Mesenchymal stem cell (in vitro differentiated cells and primary cell): ENCODE measurements at regions not wholly inside any gene's neighbourhood (a gene's known extent, or its start where the extent isn't known, plus 50 kb on each side); places are given as distances from the start of the nearest gene placed in this dataset.

ENCODE experiments used
- DNase-seq: peaks from one replicate; pipeline ENCODE4 v3.0.0-alpha.2; 2013
- H2AFZ ChIP-seq: one replicate; pipeline ENCODE4 v1.6.1; 2013; ENCODE audit warnings: low read depth, mild to moderate bottlenecking, control low read depth, inconsistent platforms, low read length, moderate library complexity
- H2AK5ac ChIP-seq: 2 replicates; pipeline ENCODE4 v1.6.1; 2013; ENCODE audit warnings: low read length, moderate library complexity, mild to moderate bottlenecking, inconsistent platforms; ENCODE audit not compliant: severe bottlenecking
- H2BK120ac ChIP-seq: one replicate; pipeline ENCODE4 v1.6.1; 2013; ENCODE audit warnings: low read depth, mild to moderate bottlenecking, inconsistent platforms, low read length, moderate library complexity
- H2BK12ac ChIP-seq, 2 experiments: one replicate each; pipeline ENCODE4 v1.6.1; 2013; ENCODE audit warnings: inconsistent platforms in 2 of 2, low read length in 2 of 2, mild to moderate bottlenecking in 2 of 2, moderate library complexity in 2 of 2, control low read depth in 1 of 2
- H2BK15ac ChIP-seq: one replicate; pipeline ENCODE4 v1.6.1; 2013; ENCODE audit warnings: mild to moderate bottlenecking, low read depth, inconsistent platforms; ENCODE audit not compliant: poor library complexity, severe bottlenecking
- H2BK5ac ChIP-seq: 2 replicates; pipeline ENCODE4 v1.6.1; 2013; ENCODE audit warnings: low read depth, mild to moderate bottlenecking, low read length, control low read depth, inconsistent platforms; ENCODE audit not compliant: poor library complexity, severe bottlenecking
- H3K14ac ChIP-seq, 2 experiments: one replicate each; pipeline ENCODE4 v1.6.1; 2013; ENCODE audit warnings: inconsistent platforms in 2 of 2, low read length in 2 of 2, control low read depth in 1 of 2, mild to moderate bottlenecking in 1 of 2, moderate library complexity in 1 of 2
- H3K18ac ChIP-seq, 2 experiments: one replicate each; pipeline ENCODE4 v1.6.1; 2013; ENCODE audit warnings: inconsistent platforms in 2 of 2, low read length in 2 of 2, control low read depth in 1 of 2, low read depth in 1 of 2, mild to moderate bottlenecking in 1 of 2
- H3K23ac ChIP-seq, 2 experiments: one replicate each; pipeline ENCODE4 v1.6.1; 2013; ENCODE audit warnings: inconsistent platforms in 2 of 2, low read length in 2 of 2, mild to moderate bottlenecking in 2 of 2, moderate library complexity in 2 of 2, control low read depth in 1 of 2
- H3K27ac ChIP-seq: 2 replicates; pipeline ENCODE4 v1.5.1; 2013; ENCODE audit warnings: mild to moderate bottlenecking, moderate library complexity, low read length, control low read depth, inconsistent platforms; ENCODE audit not compliant: poor library complexity, severe bottlenecking
- H3K27me3 ChIP-seq, 2 experiments: 2 replicates each; pipeline versions ENCODE4 v1.6.1 to v1.7.0; 2013; ENCODE audit warnings: low read length in 2 of 2, mild to moderate bottlenecking in 2 of 2, moderate library complexity in 2 of 2, control low read depth in 1 of 2, inconsistent platforms in 1 of 2; ENCODE audit not compliant: control insufficient read depth in 1 of 2, insufficient read depth in 1 of 2
- H3K36me3 ChIP-seq, 2 experiments: 2 replicates each; pipeline versions ENCODE4 v1.6.1 to v1.7.0; 2013; ENCODE audit warnings: low read length in 2 of 2, control low read depth in 1 of 2, inconsistent platforms in 1 of 2, low read depth in 1 of 2, mild to moderate bottlenecking in 1 of 2; ENCODE audit not compliant: insufficient read depth in 2 of 2, control insufficient read depth in 1 of 2
- H3K4ac ChIP-seq, 2 experiments: one replicate each; pipeline ENCODE4 v1.6.1; 2013; ENCODE audit warnings: inconsistent platforms in 2 of 2, low read length in 2 of 2, mild to moderate bottlenecking in 2 of 2, moderate library complexity in 2 of 2, control low read depth in 1 of 2, low read depth in 1 of 2
- H3K4me1 ChIP-seq: 2 replicates; pipeline ENCODE4 v1.6.1; 2013; ENCODE audit warnings: low read depth, low read length, control low read depth; ENCODE audit not compliant: control insufficient read depth, insufficient read depth
- H3K4me2 ChIP-seq: 2 replicates; pipeline ENCODE4 v1.6.1; 2013; ENCODE audit warnings: low read length, mild to moderate bottlenecking, inconsistent platforms; ENCODE audit not compliant: poor library complexity, severe bottlenecking
- H3K4me3 ChIP-seq, 2 experiments: 2 replicates each; pipeline versions ENCODE4 v1.5.1 to v1.7.0; 2013; ENCODE audit warnings: low read length in 2 of 2, mild to moderate bottlenecking in 2 of 2, control low read depth in 1 of 2, low read depth in 1 of 2; ENCODE audit not compliant: insufficient read depth in 1 of 2
- H3K79me1 ChIP-seq: replicated peaks from 2 replicates; pipeline ENCODE4 v1.6.1; 2013; ENCODE audit warnings: mild to moderate bottlenecking, control low read depth, low read length, inconsistent platforms; ENCODE audit not compliant: poor library complexity, severe bottlenecking
- H3K9ac ChIP-seq: 2 replicates; pipeline ENCODE4 v1.7.0; 2013; ENCODE audit warnings: mild to moderate bottlenecking, low read length, moderate library complexity
- H3K9me3 ChIP-seq: 2 replicates; pipeline ENCODE4 v1.7.0; 2013; ENCODE audit warnings: mild to moderate bottlenecking, low read length; ENCODE audit not compliant: control insufficient read depth
- H4K8ac ChIP-seq: one replicate; pipeline ENCODE4 v1.6.1; 2013; ENCODE audit warnings: inconsistent platforms, mild to moderate bottlenecking, low read length, moderate library complexity
- H4K91ac ChIP-seq: one replicate; pipeline ENCODE4 v1.6.1; 2013; ENCODE audit warnings: mild to moderate bottlenecking, low read length, inconsistent platforms
- WGBS: methylation state at CpG from one replicate; pipeline ENCODE4 v1.1.7; 2013; ENCODE audit warnings: mixed read lengths; 5-methylcytosine and 5-hydroxymethylcytosine counted together

DNA sequence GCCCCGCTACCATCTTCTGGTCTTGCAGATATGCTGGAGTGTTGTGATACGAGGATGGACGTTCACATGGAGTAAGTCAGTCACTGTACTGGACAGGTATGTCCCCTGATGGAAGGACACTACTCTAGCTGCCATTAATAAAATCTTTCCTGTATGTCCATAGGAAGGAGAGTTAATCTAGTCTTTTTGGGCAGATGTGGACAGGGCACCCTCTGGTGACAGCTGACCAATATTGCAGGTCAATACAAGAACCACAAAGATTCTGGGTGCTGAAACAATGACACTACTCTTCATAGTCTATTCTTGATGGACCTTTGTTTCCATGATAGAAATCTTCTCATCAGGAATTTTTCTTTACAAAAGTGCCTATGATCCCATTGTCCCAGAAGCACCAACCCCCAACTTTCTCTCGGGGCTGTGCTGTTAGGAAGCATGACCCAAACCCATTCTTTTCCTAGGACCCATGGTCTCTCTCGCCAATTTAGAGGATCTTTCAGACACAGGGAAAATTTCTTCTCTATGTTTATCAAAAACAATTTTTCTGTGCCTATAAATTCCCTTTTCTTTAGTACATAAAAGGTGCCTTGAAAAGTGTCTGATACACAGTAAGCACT lies 376.9 kb downstream of the DTWD2 start:
- no peak overlapping the region for H3K9ac ChIP-seq
- H3K36me3 ChIP-seq = no peaks in the 10 kb centered on the region
- no peak overlapping the region for H2BK120ac ChIP-seq
- H3K27ac ChIP-seq = no peak overlapping the region
- no peak overlapping the region for H2BK5ac ChIP-seq
- no peak overlapping the region for H3K4me2 ChIP-seq
- peak; percentile 23 for DNase-seq
- H4K8ac ChIP-seq = no peak overlapping the region
- H3K4ac ChIP-seq = no peak overlapping the region
- no peaks in the 10 kb centered on the region for H3K79me1 ChIP-seq
- H2BK12ac ChIP-seq = no peak overlapping the region
- H3K27me3 ChIP-seq = no peaks in the 10 kb centered on the region
- no peak overlapping the region for H3K14ac ChIP-seq
- no peak overlapping the region for H2BK15ac ChIP-seq
- no peak overlapping the region for H3K23ac ChIP-seq
- peaks cover 2% of the 10 kb centered on the region for H3K4me1 ChIP-seq
- no peak overlapping the region for H2AFZ ChIP-seq
- no peak overlapping the region for H2AK5ac ChIP-seq
- no peak overlapping the region for H4K91ac ChIP-seq
- H3K4me3 ChIP-seq = no peak overlapping the region
- no peaks in the 10 kb centered on the region for H3K9me3 ChIP-seq
- no peak overlapping the region for H3K18ac ChIP-seq
- WGBS = 73% methylated on average over 4 of the region's 5 CpGs

DNA sequence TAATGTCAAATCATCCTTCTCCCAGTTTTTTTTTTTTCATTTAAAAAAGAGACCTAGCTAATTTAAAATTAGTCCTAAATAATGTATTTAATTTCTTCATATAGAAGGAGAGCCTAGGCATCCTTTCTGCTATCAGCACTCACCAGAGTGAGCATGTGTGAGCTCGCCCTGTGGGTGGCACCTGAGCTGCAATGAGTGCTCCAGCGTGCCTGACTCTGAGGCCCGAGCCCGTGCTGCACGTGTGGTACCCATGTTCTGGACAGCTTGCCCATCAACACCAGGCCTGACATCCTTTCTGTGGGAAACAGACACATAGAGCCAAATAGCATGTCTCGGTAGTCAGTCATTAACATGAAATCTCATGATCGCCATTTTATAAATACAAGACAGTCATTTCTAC lies 381.4 kb downstream of the DTWD2 start:
- Histone ChIP-seq H3K9ac (no peak overlapping the region), H2BK15ac (no peak overlapping the region), H3K14ac (peak overlapping the region in 1 of 2 experiments; percentile 87), H3K4me1 (peaks cover 2% of the 10 kb centered on the region), H4K91ac (no peak overlapping the region), H3K4me2 (no peak overlapping the region), H3K4me3 (no peak overlapping the region), H2AFZ (no peak overlapping the region), H2BK12ac (no peak overlapping the region), H3K27me3 (no peaks in the 10 kb centered on the region), H3K4ac (no peak overlapping the region), H3K23ac (no peak overlapping the region), H2AK5ac (no peak overlapping the region), H2BK5ac (no peak overlapping the region), H4K8ac (peak overlapping the region; percentile 52), H3K9me3 (no peaks in the 10 kb centered on the region), H3K36me3 (no peaks in the 10 kb centered on the region), H3K18ac (no peak overlapping the region), H2BK120ac (no peak overlapping the region), H3K79me1 (no peaks in the 10 kb centered on the region), H3K27ac (no peak overlapping the region)
- no peak for DNase-seq
- WGBS = 93% methylated on average over 6 of the region's 7 CpGs

DNA sequence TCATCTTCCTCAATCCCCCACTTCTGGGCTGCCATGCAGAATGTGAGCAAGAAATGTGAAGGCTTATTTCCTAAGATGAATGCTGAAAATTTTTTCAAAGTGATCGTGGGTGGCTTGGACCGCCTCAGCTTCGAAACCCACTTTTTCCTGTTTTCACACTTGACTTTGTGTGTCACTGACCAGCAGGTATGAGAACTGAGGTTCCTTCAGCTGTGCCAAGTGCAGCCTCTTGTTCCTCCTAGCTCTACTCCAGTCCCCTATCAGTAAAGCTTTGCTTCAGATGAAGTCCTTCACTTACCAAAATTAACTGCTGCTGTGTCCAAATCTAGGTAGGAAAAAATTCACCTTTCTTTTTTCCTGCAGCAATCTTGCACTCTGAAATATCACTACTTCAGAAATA lies 382.6 kb downstream of the DTWD2 start:
- no peak overlapping the region for H3K4ac ChIP-seq
- no peak overlapping the region for H2BK120ac ChIP-seq
- H2BK5ac ChIP-seq = no peak overlapping the region
- no peak overlapping the region for H3K27ac ChIP-seq
- 82% methylated on average over 3 of the region's 3 CpGs for WGBS
- no peak overlapping the region for H3K4me3 ChIP-seq
- no peak overlapping the region for H3K23ac ChIP-seq
- no peak overlapping the region for H4K91ac ChIP-seq
- no peaks in the 10 kb centered on the region for H3K27me3 ChIP-seq
- no peak overlapping the region for H2AFZ ChIP-seq
- no peak overlapping the region for H2AK5ac ChIP-seq
- H3K4me1 ChIP-seq = peaks cover 2% of the 10 kb centered on the region
- no peak overlapping the region for H2BK12ac ChIP-seq
- no peak overlapping the region for H3K4me2 ChIP-seq
- H3K9ac ChIP-seq = no peak overlapping the region
- no peaks in the 10 kb centered on the region for H3K79me1 ChIP-seq
- H3K18ac ChIP-seq = peak overlapping the region in 1 of 2 experiments; percentile 40
- no peak overlapping the region for H3K14ac ChIP-seq
- DNase-seq = no peak
- no peaks in the 10 kb centered on the region for H3K36me3 ChIP-seq
- H4K8ac ChIP-seq = no peak overlapping the region
- no peak overlapping the region for H2BK15ac ChIP-seq
- H3K9me3 ChIP-seq = no peaks in the 10 kb centered on the region

DNA sequence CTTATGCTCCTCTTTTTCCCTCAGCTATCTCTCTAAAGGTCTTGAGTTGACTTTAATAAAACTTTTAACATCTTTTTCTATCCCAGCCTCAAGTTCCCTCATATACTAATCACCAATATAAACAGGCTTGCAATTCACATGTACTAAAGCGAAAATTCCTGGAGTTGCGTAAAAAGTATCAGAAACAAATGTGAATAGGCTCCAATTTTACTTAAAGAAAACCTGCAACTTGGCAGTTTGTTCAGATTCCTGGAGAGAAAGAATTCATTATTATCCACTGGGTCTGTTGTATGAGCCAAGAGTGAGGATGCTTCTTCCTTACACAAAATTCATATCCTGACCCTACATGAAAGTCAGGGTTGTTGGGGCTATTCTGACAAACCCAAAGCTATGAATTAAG lies 384.2 kb downstream of the DTWD2 start:
- 81% methylated on average over 2 of the region's 2 CpGs for WGBS
- H2BK15ac ChIP-seq = no peak overlapping the region

More for the DNA sequence above, 384.2 kb downstream of the DTWD2 start:
- no peaks in the 10 kb centered on the region for H3K9me3 ChIP-seq
- H3K18ac ChIP-seq = no peak overlapping the region
- H3K4me1 ChIP-seq = peaks cover 2% of the 10 kb centered on the region
- H4K8ac ChIP-seq = no peak overlapping the region
- H2AK5ac ChIP-seq = no peak overlapping the region
- H3K9ac ChIP-seq = no peak overlapping the region
- H3K79me1 ChIP-seq = no peaks in the 10 kb centered on the region
- H2AFZ ChIP-seq = no peak overlapping the region
- no peak overlapping the region for H4K91ac ChIP-seq
- H3K27me3 ChIP-seq = no peaks in the 10 kb centered on the region
- no peak overlapping the region for H3K27ac ChIP-seq
- no peak overlapping the region for H3K4me2 ChIP-seq
- H2BK12ac ChIP-seq = no peak overlapping the region
- no peak overlapping the region for H3K4ac ChIP-seq
- no peak overlapping the region for H3K4me3 ChIP-seq
- no peaks in the 10 kb centered on the region for H3K36me3 ChIP-seq
- H3K14ac ChIP-seq = no peak overlapping the region
- no peak overlapping the region for H2BK120ac ChIP-seq
- no peak for DNase-seq
- no peak overlapping the region for H2BK5ac ChIP-seq
- no peak overlapping the region for H3K23ac ChIP-seq
